A673 (cell line): ENCODE measurements at regions not wholly inside any gene's neighbourhood (a gene's known extent, or its start where the extent isn't known, plus 50 kb on each side); places are given as distances from the start of the nearest gene placed in this dataset.

Experiments
- CTCF ChIP-seq: fragments of 300-800, 200-600 bp; sonication (generic); conservative IDR thresholded peaks from 2 replicates; pipeline ENCODE4 v1.5.1; 2017; ENCODE audit warnings: low read depth, mild to moderate bottlenecking, antibody characterized with exemption, low read length, moderate library complexity, mixed read lengths
- EZH2 ChIP-seq: fragments of 200-600 bp; sonication (generic); IDR thresholded peaks from 2 replicates; pipeline ENCODE4 v1.6.1; 2017; ENCODE audit warnings: borderline replicate concordance, low read depth, mild to moderate bottlenecking, mixed read lengths, antibody characterized with exemption, low read length; ENCODE audit not compliant: poor library complexity, severe bottlenecking

GRCh38 chr11:21658654-21659193, 534.2 kb upstream of the ANO5 start:
- no peak for TF ChIP-seq CTCF
- no peak for TF ChIP-seq EZH2
